Cardiac septum (tissue), 1 donor: ENCODE measurements at regions not wholly inside any gene's neighbourhood (a gene's known extent, or its start where the extent isn't known, plus 50 kb on each side); places are given as distances from the start of the nearest gene placed in this dataset.
"Not testable (repeated sequence)": the region's sequence is repeated elsewhere in the genome, so short reads cannot be mapped to it uniquely, and the experiment has no call there.

Experiments
- DNase-seq: peaks from one replicate; pipeline ENCODE4 v3.0.0-alpha.2; 2020; ENCODE audit warnings: low spot score
- intact Hi-C: fragments of 100-400 bp; cut with DNase I; formaldehyde crosslinking; loops from one replicate; pipeline ENCODE4 v1.14.0; 2022
- donor health status: DM: no; HTN: no; CAD: no.

- intact Hi-C loops = no loop called here
- DNase-seq = no peak
Observed at GRCh38 chr9:115672477-115673316, 480.9 kb upstream of the PAPPA start.

GRCh38 chr9:115673599-115673998 lies 480.0 kb upstream of the PAPPA start:
- intact Hi-C loops = no loop called here
- no peak for DNase-seq

GRCh38 chr9:115674091-115674490 lies 479.5 kb upstream of the PAPPA start:
- no peak for DNase-seq
- intact Hi-C loops = no loop called here

- intact Hi-C loops = no loop called here
- DNase-seq = no peak
Observed at GRCh38 chr9:115675834-115676233, 477.8 kb upstream of the PAPPA start.

- intact Hi-C loops = no loop called here
Observed at GRCh38 chr9:115680231-115680630, 473.4 kb upstream of the PAPPA start.

GRCh38 chr9:115681585-115681984 lies 472.0 kb upstream of the PAPPA start:
- DNase-seq = no peak
- intact Hi-C loops = no loop called here

More at GRCh38 chr9:115680231-115680630, 473.4 kb upstream of the PAPPA start:
- no peak for DNase-seq

GRCh38 chr9:115686069-115686468 lies 467.5 kb upstream of the PAPPA start:
- intact Hi-C loops = no loop called here
- no peak for DNase-seq

GRCh38 chr9:115687356-115687755 lies 466.2 kb upstream of the PAPPA start:
- intact Hi-C loops = no loop called here
- DNase-seq = no peak

- intact Hi-C loops = no loop called here
- no peak for DNase-seq
Observed at GRCh38 chr9:115689331-115689730, 464.3 kb upstream of the PAPPA start.

- DNase-seq = no peak
- intact Hi-C loops = loop anchor here (10.0 kb wide), 1 partner anchor 96 kb away; no protein-coding TSS in a partner anchor
Observed at GRCh38 chr9:115690786-115691496, 462.6 kb upstream of the PAPPA start.

- intact Hi-C loops = loop anchor here (10.0 kb wide), 1 partner anchor 97 kb away; no protein-coding TSS in a partner anchor
- DNase-seq = no peak
Observed at GRCh38 chr9:115691693-115692092, 461.9 kb upstream of the PAPPA start.

GRCh38 chr9:115692868-115693267 lies 460.7 kb upstream of the PAPPA start:
- DNase-seq = not testable (repeated sequence)
- intact Hi-C loops = loop anchor here (10.0 kb wide), 1 partner anchor 98 kb away; no protein-coding TSS in a partner anchor

- intact Hi-C loops = loop anchor here (10.0 kb wide), 1 partner anchor 99 kb away; no protein-coding TSS in a partner anchor
- DNase-seq = no peak
Observed at GRCh38 chr9:115694014-115694413, 459.6 kb upstream of the PAPPA start.

- intact Hi-C loops = loop anchor here (10.0 kb wide), 1 partner anchor 100 kb away; no protein-coding TSS in a partner anchor
- DNase-seq = no peak
Observed at GRCh38 chr9:115694991-115695390, 458.6 kb upstream of the PAPPA start.

GRCh38 chr9:115712981-115713380 lies 440.6 kb upstream of the PAPPA start:
- intact Hi-C loops = no loop called here
- no peak for DNase-seq

GRCh38 chr9:115715666-115716065 lies 437.9 kb upstream of the PAPPA start:
- DNase-seq = no peak
- intact Hi-C loops = no loop called here

GRCh38 chr9:115717298-115717697 lies 436.3 kb upstream of the PAPPA start:
- intact Hi-C loops = no loop called here

GRCh38 chr9:115717711-115718173 lies 435.8 kb upstream of the PAPPA start:
- intact Hi-C loops = no loop called here
- no peak for DNase-seq

More at GRCh38 chr9:115717298-115717697, 436.3 kb upstream of the PAPPA start:
- DNase-seq = no peak

GRCh38 chr9:115730396-115730795 lies 423.2 kb upstream of the PAPPA start:
- DNase-seq = no peak
- intact Hi-C loops = no loop called here

GRCh38 chr9:115730845-115731244 lies 422.7 kb upstream of the PAPPA start:
- DNase-seq = no peak
- intact Hi-C loops = no loop called here
